Erythroblast (primary cell): ENCODE measurements at regions not wholly inside any gene's neighbourhood (a gene's known extent, or its start where the extent isn't known, plus 50 kb on each side); places are given as distances from the start of the nearest gene placed in this dataset.

ENCODE experiments used
- GATA1 ChIP-seq: IDR thresholded peaks from 2 replicates; pipeline ENCODE4 v1.6.1; 2011; ENCODE audit warnings: low read depth, mild to moderate bottlenecking, control low read depth, low read length, moderate library complexity
- POLR2A ChIP-seq: IDR thresholded peaks from 2 replicates; pipeline ENCODE4 v1.6.1; 2011; ENCODE audit warnings: mild to moderate bottlenecking, low read length

DNA sequence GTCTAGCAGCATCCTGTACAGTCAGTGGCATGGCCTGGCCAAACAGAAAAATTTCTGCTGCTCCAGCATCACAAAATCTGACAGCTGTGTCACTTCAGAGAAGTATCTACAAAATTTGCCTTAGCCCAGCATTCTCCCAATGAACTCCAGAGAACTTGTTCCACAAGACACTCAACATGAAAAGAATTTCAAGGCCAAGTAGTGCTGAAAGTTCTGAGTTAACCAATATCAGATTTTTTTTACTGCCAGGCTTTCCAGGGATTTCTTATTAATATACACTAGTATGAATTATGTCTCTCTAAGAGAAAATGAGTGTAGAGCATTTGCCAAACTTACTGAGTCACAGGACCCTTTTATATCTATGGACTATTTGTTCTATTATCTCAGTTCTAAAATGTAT lies 68.8 kb downstream of the OR5AK2 start:
- TF ChIP-seq POLR2A (no peak), GATA1 (no peak)
